HFFc6 (cell line): ENCODE measurements at regions not wholly inside any gene's neighbourhood (a gene's known extent, or its start where the extent isn't known, plus 50 kb on each side); places are given as distances from the start of the nearest gene placed in this dataset.

ENCODE experiments used
- DNase-seq: peaks from one replicate; pipeline ENCODE4 v3.0.0-alpha.2; 2018
- H3K27ac Mint-ChIP-seq: 2 replicates; pipeline ENCODE4 v1.8.0; 2020; ENCODE audit warnings: mild to moderate bottlenecking, mixed read lengths
- H3K27me3 Mint-ChIP-seq: 2 replicates; pipeline ENCODE4 v1.8.0; 2021; ENCODE audit warnings: mild to moderate bottlenecking, moderate library complexity, mixed read lengths; ENCODE audit not compliant: insufficient read depth
- H3K36me3 Mint-ChIP-seq: 2 replicates; pipeline ENCODE4 v1.8.0; 2021; ENCODE audit warnings: low read depth, mixed read lengths
- H3K4me1 Mint-ChIP-seq: 2 replicates; pipeline ENCODE4 v1.8.0; 2020; ENCODE audit warnings: low read depth, mixed read lengths
- H3K4me3 Mint-ChIP-seq: 2 replicates; pipeline ENCODE4 v1.8.0; 2020; ENCODE audit warnings: mild to moderate bottlenecking, moderate library complexity, mixed read lengths
- H3K9me3 Mint-ChIP-seq: 2 replicates; pipeline ENCODE4 v1.8.0; 2020; ENCODE audit warnings: mild to moderate bottlenecking, mixed read lengths
- TF ChIP-seq, protein P1 (sequence below): fragments of 200-600 bp; sonication (generic); IDR thresholded peaks from 2 replicates; pipeline ENCODE4 v1.5.0; 2021; ENCODE audit warnings: antibody characterized with exemption, mild to moderate bottlenecking

DNA sequence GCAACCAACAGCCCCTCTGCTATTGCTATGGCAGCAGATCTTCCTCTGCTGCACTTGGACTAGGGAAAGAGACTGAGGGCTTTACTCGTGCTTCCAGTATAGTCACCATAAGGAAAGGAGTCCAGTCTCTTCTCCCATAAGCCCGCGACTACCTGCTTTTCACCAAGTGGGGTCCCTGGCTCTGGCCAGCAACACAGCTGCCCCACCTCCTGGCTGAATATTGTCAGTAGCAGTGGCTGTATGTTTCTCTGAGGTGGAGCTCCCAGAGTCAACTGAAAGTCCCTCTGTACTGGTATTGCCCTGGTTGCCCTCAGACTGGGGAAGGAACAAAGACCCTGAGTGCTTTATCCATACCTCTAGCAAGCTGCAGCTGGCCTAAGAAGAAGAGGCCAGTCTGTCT lies 719.6 kb downstream of the SQOR start:
- DNase-seq = no peak
- Mint-ChIP-seq H3K27ac (no peak overlapping the region), H3K27me3 (no peaks in the 10 kb centered on the region), H3K4me3 (no peak overlapping the region), H3K4me1 (no peaks in the 10 kb centered on the region), H3K9me3 (peaks cover 20% of the 10 kb centered on the region; the same call in 1 of the 2 replicates), H3K36me3 (no peaks in the 10 kb centered on the region)
- TF ChIP-seq, protein P1, sequence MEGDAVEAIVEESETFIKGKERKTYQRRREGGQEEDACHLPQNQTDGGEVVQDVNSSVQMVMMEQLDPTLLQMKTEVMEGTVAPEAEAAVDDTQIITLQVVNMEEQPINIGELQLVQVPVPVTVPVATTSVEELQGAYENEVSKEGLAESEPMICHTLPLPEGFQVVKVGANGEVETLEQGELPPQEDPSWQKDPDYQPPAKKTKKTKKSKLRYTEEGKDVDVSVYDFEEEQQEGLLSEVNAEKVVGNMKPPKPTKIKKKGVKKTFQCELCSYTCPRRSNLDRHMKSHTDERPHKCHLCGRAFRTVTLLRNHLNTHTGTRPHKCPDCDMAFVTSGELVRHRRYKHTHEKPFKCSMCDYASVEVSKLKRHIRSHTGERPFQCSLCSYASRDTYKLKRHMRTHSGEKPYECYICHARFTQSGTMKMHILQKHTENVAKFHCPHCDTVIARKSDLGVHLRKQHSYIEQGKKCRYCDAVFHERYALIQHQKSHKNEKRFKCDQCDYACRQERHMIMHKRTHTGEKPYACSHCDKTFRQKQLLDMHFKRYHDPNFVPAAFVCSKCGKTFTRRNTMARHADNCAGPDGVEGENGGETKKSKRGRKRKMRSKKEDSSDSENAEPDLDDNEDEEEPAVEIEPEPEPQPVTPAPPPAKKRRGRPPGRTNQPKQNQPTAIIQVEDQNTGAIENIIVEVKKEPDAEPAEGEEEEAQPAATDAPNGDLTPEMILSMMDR = no peak

DNA sequence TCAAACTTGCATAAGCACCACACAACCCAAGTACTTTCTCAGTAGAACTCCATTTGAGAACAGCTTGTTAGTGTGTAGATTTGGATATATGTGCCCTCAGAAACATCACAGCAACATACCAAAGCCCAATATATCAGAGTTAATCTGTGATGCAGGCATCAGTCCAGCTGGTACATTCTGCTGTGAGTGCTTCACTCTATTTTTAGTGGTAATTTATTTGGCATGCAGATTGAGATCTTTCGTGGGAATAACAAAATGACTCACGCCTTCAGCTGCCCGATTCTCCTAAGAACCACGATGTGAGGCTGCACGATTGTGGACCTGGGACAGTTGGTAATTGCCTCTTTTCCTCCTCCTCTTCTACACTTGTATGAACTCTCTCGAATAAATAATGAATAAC lies 730.7 kb downstream of the SQOR start:
- peak; percentile 60 for DNase-seq
- Mint-ChIP-seq H3K27ac (no peak overlapping the region), H3K4me1 (peaks cover 22% of the 10 kb centered on the region), H3K4me3 (peak overlapping the region; percentile 60), H3K9me3 (peaks cover 5% of the 10 kb centered on the region; the same call in 1 of the 2 replicates), H3K36me3 (no peaks in the 10 kb centered on the region), H3K27me3 (no peaks in the 10 kb centered on the region)
- TF ChIP-seq, protein P1 = no peak

DNA sequence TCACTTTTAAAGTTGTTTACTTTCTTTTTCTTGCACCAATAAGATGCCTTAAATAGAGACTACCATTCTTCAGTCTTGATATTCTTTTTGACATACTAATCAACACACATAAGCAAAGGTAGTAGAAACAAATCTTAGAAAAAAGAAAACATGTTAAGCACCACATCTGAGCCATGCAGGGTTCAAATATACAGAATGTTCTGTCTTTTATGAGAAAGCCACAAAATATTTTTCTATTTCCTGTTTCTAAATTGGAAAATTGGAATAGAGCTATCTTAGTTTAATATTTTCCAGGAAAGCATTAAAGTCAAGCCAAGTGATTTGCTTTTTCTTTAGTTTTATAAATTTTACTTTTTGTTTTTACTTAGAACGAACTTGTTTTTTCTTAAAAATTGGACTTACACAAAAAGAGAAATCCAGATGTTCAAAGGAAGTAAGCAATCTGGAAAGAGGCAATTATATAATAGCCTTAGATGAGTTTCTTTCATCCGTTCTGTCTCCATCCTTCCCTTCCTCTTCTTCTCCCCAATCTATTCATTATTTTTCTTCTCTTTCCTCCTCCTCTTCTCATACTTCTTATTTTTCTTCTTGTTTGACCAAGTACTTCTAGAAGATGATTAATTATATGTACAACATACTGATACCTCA lies 731.7 kb downstream of the SQOR start:
- no peak overlapping the region for H3K27ac Mint-ChIP-seq
- no peak for DNase-seq
- TF ChIP-seq, protein P1 = no peak
- no peaks in the 10 kb centered on the region for H3K27me3 Mint-ChIP-seq
- H3K9me3 Mint-ChIP-seq = peaks cover 11% of the 10 kb centered on the region; the same call in 1 of the 2 replicates
- H3K36me3 Mint-ChIP-seq = no peaks in the 10 kb centered on the region
- peaks cover 22% of the 10 kb centered on the region for H3K4me1 Mint-ChIP-seq
- no peak overlapping the region for H3K4me3 Mint-ChIP-seq

DNA sequence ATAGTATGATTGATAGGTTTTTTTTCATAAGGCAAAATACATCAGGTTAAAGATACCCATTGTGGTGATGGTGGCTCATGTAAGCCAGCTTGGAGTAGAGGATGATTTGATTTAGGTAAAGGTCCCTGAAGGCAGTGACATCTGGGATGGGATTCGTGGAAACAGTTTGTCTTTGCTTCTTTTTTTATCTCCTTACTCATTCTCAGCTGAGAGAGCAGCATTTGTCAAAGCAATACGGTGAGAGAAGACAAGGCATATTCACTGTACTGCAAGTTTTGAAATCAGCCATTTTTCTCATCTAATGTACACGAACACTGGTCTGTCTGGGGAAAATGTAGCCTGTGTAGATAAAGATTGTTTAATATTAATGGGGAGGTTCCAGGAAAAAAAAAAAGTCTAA lies 749.1 kb downstream of the SQOR start:
- TF ChIP-seq, protein P1 = no peak
- no peaks in the 10 kb centered on the region for H3K36me3 Mint-ChIP-seq
- no peak for DNase-seq
- no peaks in the 10 kb centered on the region for H3K9me3 Mint-ChIP-seq
- no peak overlapping the region for H3K27ac Mint-ChIP-seq
- H3K4me1 Mint-ChIP-seq = no peaks in the 10 kb centered on the region
- H3K4me3 Mint-ChIP-seq = no peak overlapping the region
- no peaks in the 10 kb centered on the region for H3K27me3 Mint-ChIP-seq

DNA sequence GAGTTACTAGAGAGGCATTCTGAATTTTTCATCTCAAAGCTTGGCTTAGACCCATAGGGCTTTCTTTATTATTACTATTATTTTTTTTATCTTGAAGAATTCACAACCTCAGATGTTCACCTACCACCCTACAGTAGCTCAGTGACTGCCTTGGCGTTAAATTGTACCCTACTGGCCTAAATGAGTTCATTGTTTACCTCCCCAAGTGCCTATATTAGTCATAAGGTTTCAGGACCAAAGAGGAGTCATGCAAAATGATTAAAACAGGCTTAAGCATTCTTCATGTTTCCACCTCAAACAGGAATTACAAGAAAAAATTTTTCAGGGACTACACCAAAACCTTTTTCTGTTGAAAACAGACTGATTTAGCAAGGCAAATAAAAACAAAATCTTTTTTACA lies 751.5 kb downstream of the SQOR start:
- no peaks in the 10 kb centered on the region for H3K27me3 Mint-ChIP-seq
- H3K4me3 Mint-ChIP-seq = no peak overlapping the region
- no peaks in the 10 kb centered on the region for H3K4me1 Mint-ChIP-seq
- H3K27ac Mint-ChIP-seq = no peak overlapping the region
- no peak for DNase-seq
- H3K36me3 Mint-ChIP-seq = no peaks in the 10 kb centered on the region
- H3K9me3 Mint-ChIP-seq = peaks cover 3% of the 10 kb centered on the region; the same call in 1 of the 2 replicates
- TF ChIP-seq, protein P1 = no peak
